Progenitor cell of endocrine pancreas (in vitro differentiated cells): ENCODE measurements at regions not wholly inside any gene's neighbourhood (a gene's known extent, or its start where the extent isn't known, plus 50 kb on each side); places are given as distances from the start of the nearest gene placed in this dataset.

Experiments used
- DNase-seq: peaks from one replicate; pipeline ENCODE4 v3.0.0; 2021; ENCODE audit warnings: low spot score; ENCODE audit not compliant: unreplicated experiment
- H3K27ac Mint-ChIP-seq: 2 replicates; pipeline ENCODE4 v1.8.0; 2021; ENCODE audit warnings: mild to moderate bottlenecking, moderate library complexity, mixed read lengths
- H3K27me3 Mint-ChIP-seq: 2 replicates; pipeline ENCODE4 v1.8.0; 2021; ENCODE audit warnings: mixed read lengths
- H3K36me3 Mint-ChIP-seq: 2 replicates; pipeline ENCODE4 v1.8.0; 2022; ENCODE audit warnings: mixed read lengths; ENCODE audit not compliant: insufficient read depth
- H3K4me1 Mint-ChIP-seq: 2 replicates; pipeline ENCODE4 v1.8.0; 2021; ENCODE audit warnings: low read depth, mixed read lengths
- H3K4me3 Mint-ChIP-seq: 2 replicates; pipeline ENCODE4 v1.8.0; 2021; ENCODE audit warnings: low read depth, mild to moderate bottlenecking, moderate library complexity, mixed read lengths
- H3K9me3 Mint-ChIP-seq: 2 replicates; pipeline ENCODE4 v1.8.0; 2021; ENCODE audit warnings: low read depth, mixed read lengths
- CTCF ChIP-seq: fragments of 200-600 bp; sonication (generic); IDR thresholded peaks from one replicate; pipeline ENCODE4 v1.5.0; 2021; ENCODE audit warnings: antibody characterized with exemption, mild to moderate bottlenecking; ENCODE audit not compliant: unreplicated experiment

- no peaks in the 10 kb centered on the region for H3K9me3 Mint-ChIP-seq
- H3K27me3 Mint-ChIP-seq = peaks cover 33% of the 10 kb centered on the region
- H3K27ac Mint-ChIP-seq = no peak overlapping the region
- no peak for DNase-seq
- H3K36me3 Mint-ChIP-seq = no peaks in the 10 kb centered on the region
- no peak overlapping the region for H3K4me3 Mint-ChIP-seq
- peaks cover 21% of the 10 kb centered on the region for H3K4me1 Mint-ChIP-seq
- TF ChIP-seq CTCF = no peak
Observed at GRCh38 chr18:45324101-45324494, 291.2 kb upstream of the SLC14A2 start.

DNA sequence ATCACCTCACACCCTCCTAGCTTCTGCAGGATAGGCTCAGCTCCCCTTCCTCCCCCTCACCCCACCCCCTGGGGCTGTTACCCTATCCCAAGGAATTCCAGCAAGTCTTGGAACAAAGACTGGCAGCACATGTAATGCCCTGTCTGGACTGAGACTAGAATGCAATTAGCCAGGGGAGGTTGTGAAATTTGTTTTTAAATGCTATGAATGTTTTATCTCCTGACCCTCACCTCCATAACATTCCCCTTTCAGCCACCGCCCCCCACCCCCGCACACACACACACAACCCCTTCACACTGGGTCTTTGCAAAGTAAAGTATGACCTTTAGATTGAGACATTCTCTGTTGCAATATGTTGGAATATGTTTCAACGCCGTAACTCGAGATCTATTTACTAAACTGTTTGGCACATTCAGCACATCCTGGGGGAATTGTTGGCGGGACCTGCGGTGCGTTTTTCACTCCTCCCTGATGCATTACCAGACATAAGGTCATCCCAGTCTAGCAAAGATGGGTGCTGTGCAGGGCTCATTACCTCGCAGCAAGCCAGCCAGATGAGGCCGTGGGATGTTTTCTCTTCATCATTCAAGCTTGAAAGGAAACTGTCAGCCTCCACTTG, 290.7 kb upstream of the SLC14A2 start:
- no peaks in the 10 kb centered on the region for H3K36me3 Mint-ChIP-seq
- H3K27me3 Mint-ChIP-seq = peaks cover 31% of the 10 kb centered on the region
- peaks cover 21% of the 10 kb centered on the region for H3K4me1 Mint-ChIP-seq
- H3K9me3 Mint-ChIP-seq = no peaks in the 10 kb centered on the region
- DNase-seq = no peak
- no peak overlapping the region for H3K27ac Mint-ChIP-seq
- no peak overlapping the region for H3K4me3 Mint-ChIP-seq
- TF ChIP-seq CTCF = no peak

GRCh38 chr18:45325778-45326177, 289.5 kb upstream of the SLC14A2 start:
- Mint-ChIP-seq H3K9me3 (no peaks in the 10 kb centered on the region), H3K36me3 (no peaks in the 10 kb centered on the region), H3K4me1 (peaks cover 21% of the 10 kb centered on the region), H3K27ac (no peak overlapping the region), H3K4me3 (no peak overlapping the region), H3K27me3 (peaks cover 31% of the 10 kb centered on the region)
- no peak for TF ChIP-seq CTCF
- DNase-seq = no peak

DNA sequence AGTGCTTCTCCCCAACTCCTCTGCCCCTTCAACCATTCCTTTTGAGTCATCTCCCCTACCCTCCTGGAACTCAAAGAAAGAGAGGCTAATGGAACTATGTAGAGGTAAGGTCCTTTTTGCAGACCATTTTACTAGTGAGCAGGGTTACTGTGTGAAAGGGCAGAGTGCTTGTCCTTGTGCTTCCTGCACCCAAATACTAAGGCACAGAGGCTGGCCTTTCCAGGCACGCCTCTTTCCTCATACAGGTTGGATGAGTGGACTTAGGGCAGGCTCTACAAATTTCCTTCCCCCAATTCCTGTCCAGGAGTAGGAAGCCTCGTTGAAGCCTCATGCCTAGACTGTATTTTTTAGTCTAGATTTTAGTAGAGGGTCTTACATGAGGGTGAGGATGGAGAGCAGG, 288.8 kb upstream of the SLC14A2 start:
- no peak for TF ChIP-seq CTCF
- Mint-ChIP-seq H3K27me3 (peaks cover 29% of the 10 kb centered on the region), H3K27ac (no peak overlapping the region), H3K9me3 (no peaks in the 10 kb centered on the region), H3K4me1 (peaks cover 21% of the 10 kb centered on the region), H3K36me3 (no peaks in the 10 kb centered on the region), H3K4me3 (no peak overlapping the region)
- no peak for DNase-seq

DNA sequence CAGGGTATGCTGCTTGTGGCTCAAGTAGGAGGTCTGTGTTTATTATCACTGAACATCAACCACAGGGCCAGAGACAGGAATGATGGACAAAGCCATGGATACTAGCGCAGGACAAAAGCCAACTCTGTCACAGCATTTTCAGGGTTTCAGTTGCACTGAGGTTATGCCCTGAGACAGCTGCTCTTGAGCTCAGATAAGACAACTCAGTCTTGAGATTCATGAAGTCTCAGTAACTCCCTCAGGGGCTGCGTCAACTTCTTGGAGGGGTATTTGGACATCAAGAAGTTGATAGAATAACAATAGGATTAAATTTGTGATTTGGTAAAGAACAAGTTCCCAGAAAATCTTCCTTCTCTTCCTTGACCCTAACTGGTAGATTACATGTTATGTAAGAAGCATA, 287.0 kb upstream of the SLC14A2 start:
- H3K27me3 Mint-ChIP-seq = peaks cover 23% of the 10 kb centered on the region

More for the DNA sequence above, 287.0 kb upstream of the SLC14A2 start:
- TF ChIP-seq CTCF = no peak
- DNase-seq = no peak
- Mint-ChIP-seq H3K36me3 (no peaks in the 10 kb centered on the region), H3K4me3 (no peak overlapping the region), H3K9me3 (no peaks in the 10 kb centered on the region), H3K4me1 (peaks cover 9% of the 10 kb centered on the region), H3K27ac (no peak overlapping the region)
